A549 (cell line): ENCODE measurements at regions not wholly inside any gene's neighbourhood (a gene's known extent, or its start where the extent isn't known, plus 50 kb on each side); places are given as distances from the start of the nearest gene placed in this dataset.
A peak's percentile ranks its signal among the peaks of the same experiment; 100 is the strongest.

ENCODE experiments used
- ATAC-seq, 2 experiments: fragments of 200-7000 bp in 1 of 2; fragments of >200 bp in 1 of 2; cut with Nextera tagmentation in 1 of 2; cut with Tn5 transposase in 1 of 2; 3 replicates each; pipeline versions ENCODE4 v1.8.0 to v1.9.1; 2018 to 2020; ENCODE audit warnings: mild to moderate bottlenecking in 1 of 2, moderate library complexity in 1 of 2
- CTCF ChIA-PET: fragments of 300-600 bp; sonication (Branson Sonifier 250); formaldehyde crosslinking; extraction: SDS; loops from one replicate; lab custom pipeline; 2021; ENCODE audit warnings: antibody characterized with exemption, inconsistent platforms; lab: Yijun Ruan, JAX
- POLR2A ChIA-PET: fragments of 350-600 bp; formaldehyde crosslinking; extraction: SDS; loops from one replicate; lab custom pipeline; 2021; ENCODE audit warnings: antibody characterized with exemption, inconsistent platforms; lab: Yijun Ruan, JAX
- DNase-seq, 2 experiments: peaks; one replicate each; pipeline versions ENCODE4 v3.0.0 to v3.0.0-alpha.2; 2011 to 2016; ENCODE audit warnings: low read depth in 1 of 2, low spot score in 1 of 2
- FAIRE-seq: peaks from 2 replicates; lab custom pipeline; 2011; peaks lifted over from hg19 to GRCh38; lab: Jason Lieb, UNC
- H3K27ac ChIP-seq, 2 experiments: fragments of >200 bp; sonication (Bioruptor Twin); formaldehyde crosslinking; 3 replicates each; pipeline ENCODE4 v1.5.1; 2016 to 2017
- H3K4me1 ChIP-seq: fragments of >200 bp; sonication (Bioruptor Twin); formaldehyde crosslinking; 3 replicates; pipeline ENCODE4 v1.6.1; 2016
- H3K4me2 ChIP-seq: fragments of >200 bp; sonication (Bioruptor Twin); formaldehyde crosslinking; 3 replicates; pipeline ENCODE4 v1.6.1; 2016
- H3K4me3 ChIP-seq: fragments of >200 bp; sonication (Bioruptor Twin); formaldehyde crosslinking; 3 replicates; pipeline ENCODE4 v1.5.1; 2016
- H3K9me3 ChIP-seq: fragments of >200 bp; sonication (Bioruptor Twin); formaldehyde crosslinking; 3 replicates; pipeline ENCODE4 v1.6.1; 2016
- BHLHE40 ChIP-seq: IDR thresholded peaks from 2 replicates; pipeline ENCODE4 v1.6.1; 2012; ENCODE audit warnings: low read depth, low read length, inconsistent platforms
- CBX2 ChIP-seq: fragments of 200-600 bp; sonication (generic); IDR thresholded peaks from 2 replicates; pipeline ENCODE4 v1.6.1; 2016; ENCODE audit warnings: low read depth, mild to moderate bottlenecking, borderline replicate concordance
- CEBPB ChIP-seq, 2 experiments: fragments of >200 bp in 1 of 2; sonication (Bioruptor Twin) in 1 of 2; formaldehyde crosslinking in 1 of 2; IDR thresholded peaks; 2 replicates each; pipeline ENCODE4 v1.6.1; 2012 to 2016
- CHD4 ChIP-seq: fragments of 200-600 bp; sonication (generic); IDR thresholded peaks from 2 replicates; pipeline ENCODE4 v1.6.1; 2016; ENCODE audit warnings: antibody characterized with exemption, mild to moderate bottlenecking, borderline replicate concordance
- CTCF ChIP-seq: fragments of >200 bp; sonication (Bioruptor Twin); formaldehyde crosslinking; IDR thresholded peaks from 3 replicates; pipeline ENCODE4 v1.5.1; 2016
- EHF ChIP-seq: fragments of 250-450 bp; sonication (Bioruptor Pico); IDR thresholded peaks from 2 replicates; pipeline ENCODE4 v1.5.0; 2020; ENCODE audit warnings: mild to moderate bottlenecking
- FOSB ChIP-seq: fragments of 250-450 bp; sonication (Bioruptor Pico); IDR thresholded peaks from 2 replicates; pipeline ENCODE4 v1.5.0; 2020; ENCODE audit warnings: mild to moderate bottlenecking, moderate library complexity
- GATA3 ChIP-seq: IDR thresholded peaks from 2 replicates; pipeline ENCODE4 v1.6.1; 2012; ENCODE audit warnings: borderline replicate concordance
- HMGXB4 ChIP-seq: fragments of 250-450 bp; sonication (Bioruptor Pico); IDR thresholded peaks from 2 replicates; pipeline ENCODE4 v1.5.0; 2021; ENCODE audit warnings: mild to moderate bottlenecking, moderate library complexity, borderline replicate concordance
- HOXA7 ChIP-seq: fragments of 250-450 bp; sonication (Bioruptor Pico); IDR thresholded peaks from 2 replicates; pipeline ENCODE4 v1.5.0; 2020; ENCODE audit warnings: mild to moderate bottlenecking, moderate library complexity
- HOXB13 ChIP-seq: fragments of 250-450 bp; sonication (Bioruptor Pico); IDR thresholded peaks from 2 replicates; pipeline ENCODE4 v1.5.0; 2020; ENCODE audit warnings: low read depth, mild to moderate bottlenecking, moderate library complexity
- HOXB5 ChIP-seq: fragments of 250-450 bp; sonication (Bioruptor Pico); IDR thresholded peaks from 2 replicates; pipeline ENCODE4 v1.5.0; 2020; ENCODE audit warnings: mild to moderate bottlenecking, moderate library complexity
- JUNB ChIP-seq: fragments of >200 bp; sonication (Bioruptor Twin); formaldehyde crosslinking; IDR thresholded peaks from 2 replicates; pipeline ENCODE4 v1.6.1; 2016
- KDM5A ChIP-seq: fragments of 200-600 bp; sonication (generic); IDR thresholded peaks from 2 replicates; pipeline ENCODE4 v1.6.1; 2016; ENCODE audit warnings: antibody characterized with exemption, mild to moderate bottlenecking
- MAFK ChIP-seq: fragments of 450-650 bp; IDR thresholded peaks from 2 replicates; pipeline ENCODE4 v1.6.1; 2014; ENCODE audit not compliant: partially characterized antibody
- MAX ChIP-seq: IDR thresholded peaks from 2 replicates; pipeline ENCODE4 v1.6.1; 2012
- MAZ ChIP-seq: fragments of 150-350 bp; IDR thresholded peaks from 2 replicates; pipeline ENCODE4 v1.6.1; 2014; ENCODE audit warnings: antibody characterized with exemption, low read depth, low read length, borderline replicate concordance
- MYC ChIP-seq: IDR thresholded peaks from 2 replicates; pipeline ENCODE4 v1.6.1; 2012; ENCODE audit warnings: mild to moderate bottlenecking, inconsistent platforms, low read length, improper control_type of control experiment, borderline replicate concordance
- NPAS2 ChIP-seq: fragments of 250-450 bp; sonication (Bioruptor Pico); IDR thresholded peaks from 2 replicates; pipeline ENCODE4 v1.8.0; 2022; ENCODE audit warnings: mild to moderate bottlenecking, moderate library complexity, borderline replicate concordance
- POLR2AphosphoS2 ChIP-seq: conservative IDR thresholded peaks from 2 replicates; pipeline ENCODE4 v1.6.1; 2012; ENCODE audit warnings: low read length, improper control_type of control experiment, inconsistent platforms
- RAD21 ChIP-seq, 2 experiments: fragments of >200 bp in 1 of 2; sonication (Bioruptor Twin) in 1 of 2; formaldehyde crosslinking in 1 of 2; IDR thresholded peaks in 1 of 2; conservative IDR thresholded peaks in 1 of 2; 2 replicates in 1 of 2; 3 replicates in 1 of 2; pipeline ENCODE4 v1.6.1; 2012 to 2018; ENCODE audit warnings: inconsistent platforms in 1 of 2
- RARB ChIP-seq: fragments of 250-450 bp; sonication (Bioruptor Pico); IDR thresholded peaks from 2 replicates; pipeline ENCODE4 v1.8.0; 2021; ENCODE audit warnings: mild to moderate bottlenecking, moderate library complexity
- SMC3 ChIP-seq: fragments of >200 bp; sonication (Bioruptor Twin); formaldehyde crosslinking; IDR thresholded peaks from 3 replicates; pipeline ENCODE4 v1.6.1; 2018; ENCODE audit warnings: inconsistent platforms
- SREBF2 ChIP-seq: fragments of 450-650 bp; IDR thresholded peaks from 2 replicates; pipeline ENCODE4 v1.6.1; 2014; ENCODE audit warnings: mild to moderate bottlenecking, moderate library complexity
- TP53 ChIP-seq: fragments of 250-450 bp; sonication (Bioruptor Pico); IDR thresholded peaks from 2 replicates; pipeline ENCODE4 v1.5.0; 2021; ENCODE audit warnings: mild to moderate bottlenecking, moderate library complexity
- ZFP36 ChIP-seq: fragments of 450-650 bp; IDR thresholded peaks from 2 replicates; pipeline ENCODE4 v1.6.1; 2014; ENCODE audit warnings: borderline replicate concordance; ENCODE audit not compliant: partially characterized antibody
- ZSCAN20 ChIP-seq: fragments of 250-450 bp; sonication (Bioruptor Pico); IDR thresholded peaks from 2 replicates; pipeline ENCODE4 v1.8.0; 2022; ENCODE audit warnings: mild to moderate bottlenecking, moderate library complexity
- WGBS: methylation state at CpG from one replicate; pipeline ENCODE4 v1.1.6; 2017; ENCODE audit errors: missing lambda C conversion rate; 5-methylcytosine and 5-hydroxymethylcytosine counted together
- TF ChIP-seq, protein P1 (sequence below): fragments of >200 bp; sonication (Bioruptor Twin); formaldehyde crosslinking; IDR thresholded peaks from 2 replicates; pipeline ENCODE4 v1.6.1; 2016
- TF ChIP-seq, protein P2 (sequence below): fragments of 150-350 bp; IDR thresholded peaks from 2 replicates; pipeline ENCODE4 v1.6.1; 2014; ENCODE audit warnings: low read depth, mild to moderate bottlenecking, low read length

DNA sequence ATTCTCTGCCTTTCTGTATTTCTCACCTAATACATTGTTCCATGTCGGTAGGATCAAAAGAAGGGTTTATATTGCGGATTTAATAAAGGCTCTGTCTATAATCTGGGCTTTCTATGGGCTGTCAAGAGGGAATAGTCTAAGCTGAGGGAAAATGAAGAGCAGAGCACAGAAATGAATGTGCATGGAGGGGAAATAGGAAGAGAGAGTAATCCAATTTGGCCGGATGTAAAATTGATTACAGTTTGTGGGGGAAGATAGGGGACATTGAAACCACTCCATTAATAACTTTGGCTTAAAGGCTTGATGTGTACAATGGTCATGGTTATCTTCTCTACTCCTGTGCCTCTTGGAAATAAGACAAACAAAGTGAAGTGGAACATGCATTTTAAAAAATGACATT is 334.2 kb upstream of the CDH8 start:
- POLR2A ChIA-PET, result no interaction called here
- no peak overlapping the region for H3K27ac ChIP-seq
- TF ChIP-seq, protein P1, sequence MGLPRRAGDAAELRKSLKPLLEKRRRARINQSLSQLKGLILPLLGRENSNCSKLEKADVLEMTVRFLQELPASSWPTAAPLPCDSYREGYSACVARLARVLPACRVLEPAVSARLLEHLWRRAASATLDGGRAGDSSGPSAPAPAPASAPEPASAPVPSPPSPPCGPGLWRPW, result no peak
- TF ChIP-seq HOXB13 (CRISPR knock-in tag) (no peak), MAFK (no peak)
- TF ChIP-seq, all 56 proteins: peak for 0
- H3K9me3 ChIP-seq, result no peaks in the 10 kb centered on the region
- CTCF ChIA-PET, result no interaction called here
- FAIRE-seq (no peak), ATAC-seq (no peak), DNase-seq (no peak)
- H3K4me3 ChIP-seq, result no peak overlapping the region
- 2% methylated on average over 3 of the region's 3 CpGs for WGBS
- no peaks in the 10 kb centered on the region for H3K4me1 ChIP-seq
- no peak overlapping the region for H3K4me2 ChIP-seq

- ChIA-PET CTCF (no interaction called here), POLR2A (no interaction called here)
- Histone ChIP-seq H3K4me1 (no peaks in the 10 kb centered on the region), H3K27ac (no peak overlapping the region), H3K9me3 (no peaks in the 10 kb centered on the region)
- FAIRE-seq (no peak), ATAC-seq (no peak), DNase-seq (no peak)
- 0% methylated on average over 2 of the region's 2 CpGs for WGBS
- no peak for TF ChIP-seq HOXA7 (CRISPR knock-in tag)
- TF ChIP-seq MYC, result no peak
- 0 out of 5 replicates have a peak, but pooled peaks of 1 of the 2 experiments have one; percentile 2 for TF ChIP-seq RAD21 (conservative IDR thresholded peaks at IDR 0.05 in 1 of 2, IDR thresholded peaks at IDR 0.05 in 1 of 2)
- TF ChIP-seq, all 56 proteins: peak for 1
- Histone ChIP-seq H3K4me3 (no peak overlapping the region), H3K4me2 (no peak overlapping the region)
These were observed 327.3 kb upstream of the CDH8 start for GRCh38 chr16:62363501-62363900.

GRCh38 chr16:62353355-62353754 is 317.1 kb upstream of the CDH8 start:
- no peaks in the 10 kb centered on the region for H3K4me1 ChIP-seq
- no peak for DNase-seq
- CTCF ChIA-PET, result no interaction called here
- ATAC-seq, result no peak
- no peaks in the 10 kb centered on the region for H3K9me3 ChIP-seq
- no peak for FAIRE-seq
- no peak for TF ChIP-seq SMC3
- no peak for TF ChIP-seq HOXB13 (CRISPR knock-in tag)
- no peak for TF ChIP-seq GATA3
- no peak for TF ChIP-seq MAZ
- TF ChIP-seq TP53, result no peak
- no peak for TF ChIP-seq MAX
- TF ChIP-seq RARB (CRISPR knock-in tag), result no peak
- TF ChIP-seq FOSB (CRISPR knock-in tag), result no peak
- TF ChIP-seq EHF (CRISPR knock-in tag), result no peak
- TF ChIP-seq, protein P2, sequence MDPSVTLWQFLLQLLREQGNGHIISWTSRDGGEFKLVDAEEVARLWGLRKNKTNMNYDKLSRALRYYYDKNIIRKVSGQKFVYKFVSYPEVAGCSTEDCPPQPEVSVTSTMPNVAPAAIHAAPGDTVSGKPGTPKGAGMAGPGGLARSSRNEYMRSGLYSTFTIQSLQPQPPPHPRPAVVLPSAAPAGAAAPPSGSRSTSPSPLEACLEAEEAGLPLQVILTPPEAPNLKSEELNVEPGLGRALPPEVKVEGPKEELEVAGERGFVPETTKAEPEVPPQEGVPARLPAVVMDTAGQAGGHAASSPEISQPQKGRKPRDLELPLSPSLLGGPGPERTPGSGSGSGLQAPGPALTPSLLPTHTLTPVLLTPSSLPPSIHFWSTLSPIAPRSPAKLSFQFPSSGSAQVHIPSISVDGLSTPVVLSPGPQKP, result no peak
- TF ChIP-seq CHD4, result no peak
- TF ChIP-seq ZFP36, result no peak
- no peak for TF ChIP-seq KDM5A
- TF ChIP-seq ZSCAN20, result no peak
- TF ChIP-seq NPAS2 (CRISPR knock-in tag), result no peak
- TF ChIP-seq BHLHE40, result no peak
- TF ChIP-seq HOXB5 (CRISPR knock-in tag), result no peak
- POLR2A ChIA-PET, result no interaction called here
- no peak overlapping the region for H3K4me2 ChIP-seq
- WGBS, result 39% methylated on average over 2 of the region's 2 CpGs
- no peak overlapping the region for H3K4me3 ChIP-seq
- H3K27ac ChIP-seq, result no peak overlapping the region

GRCh38 chr16:62342216-62342615 is 306.0 kb upstream of the CDH8 start:
- no peaks in the 10 kb centered on the region for H3K9me3 ChIP-seq
- no peak overlapping the region for H3K4me2 ChIP-seq
- FAIRE-seq (no peak), ATAC-seq (no peak), DNase-seq (no peak)
- 1% methylated on average over 2 of the region's 2 CpGs for WGBS
- no peak overlapping the region for H3K4me3 ChIP-seq
- no peak overlapping the region for H3K27ac ChIP-seq
- CTCF ChIA-PET, result no interaction called here
- POLR2A ChIA-PET, result no interaction called here
- H3K4me1 ChIP-seq, result no peaks in the 10 kb centered on the region
- no peak for TF ChIP-seq JUNB
- no peak for TF ChIP-seq CTCF
- TF ChIP-seq CBX2, result no peak
- TF ChIP-seq NPAS2 (CRISPR knock-in tag), result no peak
- no peak for TF ChIP-seq SREBF2
- no peak for TF ChIP-seq CEBPB (IDR thresholded peaks at IDR 0.05)
- no peak for TF ChIP-seq CHD4
- TF ChIP-seq HMGXB4 (CRISPR knock-in tag), result no peak
- no peak for TF ChIP-seq POLR2AphosphoS2
